ENCODE measurements at regions not wholly inside any gene's neighbourhood (a gene's known extent, or its start where the extent isn't known, plus 50 kb on each side); places are given as distances from the start of the nearest gene placed in this dataset.

GRCh38 chr20:37598575-37599342 lies 71.1 kb upstream of the BLCAP start:
- DNase-seq (ENCODE audit: low read depth), result no peak
- no peak overlapping the region for H3K4me3 ChIP-seq (ENCODE audit: low read length)
- TF ChIP-seq, protein P1, sequence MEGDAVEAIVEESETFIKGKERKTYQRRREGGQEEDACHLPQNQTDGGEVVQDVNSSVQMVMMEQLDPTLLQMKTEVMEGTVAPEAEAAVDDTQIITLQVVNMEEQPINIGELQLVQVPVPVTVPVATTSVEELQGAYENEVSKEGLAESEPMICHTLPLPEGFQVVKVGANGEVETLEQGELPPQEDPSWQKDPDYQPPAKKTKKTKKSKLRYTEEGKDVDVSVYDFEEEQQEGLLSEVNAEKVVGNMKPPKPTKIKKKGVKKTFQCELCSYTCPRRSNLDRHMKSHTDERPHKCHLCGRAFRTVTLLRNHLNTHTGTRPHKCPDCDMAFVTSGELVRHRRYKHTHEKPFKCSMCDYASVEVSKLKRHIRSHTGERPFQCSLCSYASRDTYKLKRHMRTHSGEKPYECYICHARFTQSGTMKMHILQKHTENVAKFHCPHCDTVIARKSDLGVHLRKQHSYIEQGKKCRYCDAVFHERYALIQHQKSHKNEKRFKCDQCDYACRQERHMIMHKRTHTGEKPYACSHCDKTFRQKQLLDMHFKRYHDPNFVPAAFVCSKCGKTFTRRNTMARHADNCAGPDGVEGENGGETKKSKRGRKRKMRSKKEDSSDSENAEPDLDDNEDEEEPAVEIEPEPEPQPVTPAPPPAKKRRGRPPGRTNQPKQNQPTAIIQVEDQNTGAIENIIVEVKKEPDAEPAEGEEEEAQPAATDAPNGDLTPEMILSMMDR (conservative IDR thresholded peaks at IDR 0.05; ENCODE audit: low read depth, low read length), result no peak

DNA sequence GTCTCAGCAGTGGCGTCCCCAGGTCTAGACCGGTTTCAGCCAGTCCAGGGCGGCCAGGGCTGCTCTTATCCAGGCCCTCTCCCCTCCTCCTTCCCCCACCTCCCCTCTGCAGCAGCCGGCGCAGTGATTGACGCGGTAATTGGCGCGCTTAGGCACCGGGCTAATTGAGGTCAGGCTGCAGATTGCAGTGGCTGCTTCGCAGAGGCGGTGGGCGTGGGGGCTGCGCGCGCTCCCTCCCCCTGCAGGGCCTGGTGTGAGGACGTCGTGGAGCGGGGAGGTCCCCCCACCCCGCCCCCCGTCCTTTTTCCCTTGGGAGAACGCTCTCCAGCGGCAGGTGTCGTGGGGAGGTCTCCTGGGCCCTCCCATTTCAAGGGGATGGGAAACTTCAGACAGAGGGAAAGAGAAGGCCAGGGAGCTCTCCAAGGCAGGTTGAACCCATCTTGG lies 70.4 kb upstream of the BLCAP start:
- TF ChIP-seq, protein P1 (conservative IDR thresholded peaks at IDR 0.05; ENCODE audit: low read depth, low read length), result no peak
- no peak for DNase-seq (ENCODE audit: low read depth)

DNA sequence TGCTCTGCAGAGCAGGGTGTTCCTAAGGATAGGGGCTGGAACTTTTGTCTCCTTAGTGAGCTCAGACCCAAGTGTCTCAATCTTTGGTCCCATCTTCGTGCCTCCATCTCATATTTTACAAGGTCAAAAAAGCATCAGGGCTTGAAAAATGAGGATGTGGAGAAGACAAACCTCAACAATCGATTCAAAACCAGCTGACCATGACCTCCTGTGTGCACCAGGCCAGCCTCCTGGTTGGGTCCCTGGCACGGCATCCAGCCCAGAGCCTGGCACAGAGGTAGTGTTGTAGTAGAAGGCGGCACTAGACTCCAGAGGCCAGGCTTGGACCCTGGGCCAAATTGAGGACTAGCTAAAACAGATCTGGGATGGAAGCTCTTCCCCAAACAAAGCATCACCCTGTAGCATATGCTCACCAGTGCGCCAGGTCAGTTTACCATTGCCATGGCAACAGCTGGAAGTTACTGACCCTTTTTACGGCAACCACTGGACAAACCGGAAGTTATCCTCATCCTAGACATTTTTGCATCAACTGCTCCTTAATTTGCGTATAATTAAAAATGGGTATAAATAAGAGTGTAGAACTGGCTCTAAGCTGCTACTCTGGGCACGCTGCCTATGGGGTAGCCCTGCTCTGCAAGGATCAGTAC lies 69.3 kb upstream of the BLCAP start:
- no peak overlapping the region for H3K4me3 ChIP-seq (ENCODE audit: low read length)
- DNase-seq (ENCODE audit: low read depth), result no peak
- TF ChIP-seq, protein P1 (conservative IDR thresholded peaks at IDR 0.05; ENCODE audit: low read depth, low read length), result no peak

More for the DNA sequence above, 70.4 kb upstream of the BLCAP start:
- H3K4me3 ChIP-seq (ENCODE audit: low read length), result no peak overlapping the region

DNA sequence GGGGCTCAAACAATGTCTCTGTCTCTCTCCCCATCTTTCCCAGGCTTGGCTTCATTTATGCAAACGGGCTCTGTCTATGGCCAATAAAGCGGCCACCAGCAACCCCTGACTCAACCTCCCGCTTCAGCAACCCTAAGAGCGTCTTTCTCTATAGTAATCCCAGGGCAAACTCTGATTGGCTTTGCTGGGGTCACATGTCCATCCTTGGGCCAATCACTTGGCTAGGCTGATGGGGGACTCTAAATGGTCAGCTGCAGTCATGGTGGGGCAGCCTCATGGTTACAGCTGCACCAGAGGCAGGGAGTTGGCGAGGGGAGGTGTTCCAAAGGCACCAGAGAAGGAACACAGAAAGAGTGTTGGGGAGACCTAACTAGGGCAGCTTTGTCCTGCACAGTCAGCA lies 68.5 kb upstream of the BLCAP start:
- H3K4me3 ChIP-seq (ENCODE audit: low read length), result no peak overlapping the region
- DNase-seq (ENCODE audit: low read depth), result no peak
- TF ChIP-seq, protein P1 (conservative IDR thresholded peaks at IDR 0.05; ENCODE audit: low read depth, low read length), result no peak

DNA sequence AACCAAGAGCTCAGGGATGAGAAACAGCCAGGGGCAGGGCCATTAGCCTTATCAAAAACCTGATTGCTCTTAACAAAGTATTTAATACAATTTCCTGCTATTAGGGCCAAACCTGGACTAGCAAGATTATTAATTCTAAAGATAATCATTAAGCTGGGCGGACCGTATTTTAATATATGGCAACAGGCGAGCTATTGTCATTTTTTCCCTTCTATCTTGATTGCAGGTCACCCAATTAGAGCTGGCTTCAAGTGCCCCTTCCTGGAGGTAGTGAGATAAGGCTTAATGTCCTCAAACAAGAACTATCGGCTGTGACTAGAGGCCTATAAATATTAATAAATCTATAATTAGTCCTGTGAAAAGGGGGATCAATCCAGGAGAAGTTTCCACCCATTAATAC lies 66.0 kb upstream of the BLCAP start:
- TF ChIP-seq, protein P1 (conservative IDR thresholded peaks at IDR 0.05; ENCODE audit: low read depth, low read length), result no peak
- DNase-seq (ENCODE audit: low read depth), result no peak
- H3K4me3 ChIP-seq (ENCODE audit: low read length), result no peak overlapping the region

DNA sequence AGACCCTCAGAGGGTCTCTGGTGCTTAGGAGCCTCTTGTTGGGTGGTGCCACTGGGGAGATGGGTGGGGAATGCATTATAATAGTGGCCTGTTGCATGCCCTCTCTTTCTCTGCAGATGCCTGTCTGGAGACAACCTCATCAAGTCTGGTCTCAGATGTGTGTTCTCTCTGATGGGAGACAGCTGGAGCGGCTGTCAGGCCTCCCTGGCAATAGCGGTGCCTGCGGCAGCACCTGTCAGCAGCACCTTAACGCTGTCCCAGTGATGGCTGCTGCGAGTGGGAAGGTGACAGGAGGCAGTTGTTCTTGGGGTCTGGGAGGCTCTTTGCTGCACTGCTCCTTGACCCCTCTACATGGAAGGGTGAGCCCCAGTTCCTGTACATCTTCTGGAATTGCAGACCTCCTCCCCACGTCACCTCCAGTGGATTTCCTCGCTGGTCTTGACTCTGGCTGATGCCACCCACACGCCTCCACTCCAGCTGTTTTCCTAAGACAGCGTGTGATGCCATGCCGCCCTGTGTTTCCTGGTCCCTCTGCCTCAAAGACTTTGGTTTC lies 63.3 kb upstream of the BLCAP start:
- no peak for DNase-seq (ENCODE audit: low read depth)
- H3K4me3 ChIP-seq (ENCODE audit: low read length), result no peak overlapping the region
- TF ChIP-seq, protein P1 (conservative IDR thresholded peaks at IDR 0.05; ENCODE audit: low read depth, low read length), result no peak

Measured in retinal pigment epithelial cell (primary cell).